Endothelial cell of umbilical vein (primary cell): ENCODE measurements at regions not wholly inside any gene's neighbourhood (a gene's known extent, or its start where the extent isn't known, plus 50 kb on each side); places are given as distances from the start of the nearest gene placed in this dataset.

Experiments used
- BruUV-seq: library from RNA; stranded (reverse); fragments of 400-500 nt; replicated peaks from 2 replicates; lab custom pipeline; 2021; lab: Mats Ljungman, UMichigan
- CTCF ChIA-PET: fragments of 300-600, 350-600 bp; sonication (Branson Sonifier 250); formaldehyde crosslinking; loops from one replicate; lab custom pipeline; 2021; ENCODE audit warnings: antibody characterized with exemption, inconsistent platforms; lab: Charles Lee
- POLR2A ChIA-PET: fragments of 300-600, 350-600 bp; sonication (Branson Sonifier 250); formaldehyde crosslinking; loops from one replicate; lab custom pipeline; 2021; ENCODE audit warnings: antibody characterized with exemption, inconsistent platforms; lab: Charles Lee
- DNase-seq: peaks from one replicate; pipeline ENCODE4 v3.0.0-alpha.2; 2011; ENCODE audit warnings: low read depth, low spot score
- FAIRE-seq: peaks from 2 replicates; lab custom pipeline; 2011; peaks lifted over from hg19 to GRCh38; lab: Jason Lieb, UNC
- H2AFZ ChIP-seq: 2 replicates; pipeline ENCODE4 v1.6.0; 2012; ENCODE audit warnings: low read depth, low read length, control low read depth, inconsistent platforms
- H3K27ac ChIP-seq: 2 replicates; pipeline ENCODE4 v1.5.1; 2011; ENCODE audit warnings: low read depth, mild to moderate bottlenecking, control low read depth, low read length, moderate library complexity; ENCODE audit not compliant: insufficient read depth
- H3K27me3 ChIP-seq, 2 experiments: 2 replicates each; pipeline versions ENCODE4 v1.6.0 to v1.6.1; 2011; ENCODE audit warnings: low read length in 2 of 2, mixed read lengths in 1 of 2; ENCODE audit not compliant: control insufficient read depth in 2 of 2, insufficient read depth in 2 of 2
- H3K36me3 ChIP-seq, 2 experiments: 2 replicates in 1 of 2; 3 replicates in 1 of 2; pipeline ENCODE4 v1.5.1; 2011; ENCODE audit warnings: low read length in 2 of 2, mild to moderate bottlenecking in 1 of 2, moderate library complexity in 1 of 2; ENCODE audit not compliant: control insufficient read depth in 2 of 2, insufficient read depth in 2 of 2; ENCODE audit errors: extremely low read depth in 1 of 2
- H3K4me1 ChIP-seq: 3 replicates; pipeline ENCODE4 v1.5.1; 2011; ENCODE audit warnings: mild to moderate bottlenecking, low read length; ENCODE audit not compliant: control insufficient read depth, insufficient read depth; ENCODE audit errors: extremely low read depth
- H3K4me2 ChIP-seq: 2 replicates; pipeline ENCODE4 v1.6.1; 2011; ENCODE audit warnings: low read length, control low read depth, mixed read lengths; ENCODE audit not compliant: insufficient read depth
- H3K4me3 ChIP-seq, 3 experiments: fragments of 200-600 bp in 1 of 3; sonication (generic), shearing (Covaris generic) in 1 of 3; replicated peaks in 1 of 3; 2 replicates each; pipeline ENCODE4 v1.5.1; 2011 to 2016; ENCODE audit warnings: control low read depth in 3 of 3, low read length in 3 of 3, mild to moderate bottlenecking in 2 of 3, inconsistent platforms in 1 of 3, low read depth in 1 of 3, moderate library complexity in 1 of 3; ENCODE audit not compliant: insufficient read depth in 1 of 3
- H3K79me2 ChIP-seq: 2 replicates; pipeline ENCODE4 v1.6.0; 2012; ENCODE audit warnings: low read length, inconsistent platforms; ENCODE audit not compliant: control insufficient read depth, insufficient read depth
- H3K9ac ChIP-seq: replicated peaks from 2 replicates; pipeline ENCODE3; 2011; ENCODE audit warnings: low read length, control low read depth; ENCODE audit not compliant: insufficient read depth; ENCODE audit errors: extremely low read depth
- H3K9me1 ChIP-seq: replicated peaks from 3 replicates; pipeline ENCODE4 v1.6.0; 2011; ENCODE audit warnings: mild to moderate bottlenecking, low read length; ENCODE audit not compliant: control insufficient read depth, insufficient read depth; ENCODE audit errors: extremely low read depth
- H3K9me3 ChIP-seq: replicated peaks from 2 replicates; pipeline ENCODE4 v1.5.1; 2012; ENCODE audit warnings: low read length, inconsistent platforms; ENCODE audit not compliant: control insufficient read depth, insufficient read depth
- H4K20me1 ChIP-seq: replicated peaks from 2 replicates; pipeline ENCODE3; 2011; ENCODE audit warnings: mild to moderate bottlenecking, low read length; ENCODE audit not compliant: control insufficient read depth, insufficient read depth; ENCODE audit errors: extremely low read depth
- EZH2 ChIP-seq: IDR thresholded peaks from 2 replicates; pipeline ENCODE4 v1.6.1; 2012; ENCODE audit warnings: borderline replicate concordance, low read depth, mild to moderate bottlenecking, moderate library complexity, low read length, inconsistent platforms; ENCODE audit not compliant: severe bottlenecking
- FOS ChIP-seq: IDR thresholded peaks from 2 replicates; pipeline ENCODE4 v1.6.1; 2011; ENCODE audit warnings: mild to moderate bottlenecking, low read length, moderate library complexity, borderline replicate concordance; ENCODE audit not compliant: insufficient read depth
- GATA2 ChIP-seq: IDR thresholded peaks from 2 replicates; pipeline ENCODE4 v1.7.0; 2011; ENCODE audit warnings: low read depth, mild to moderate bottlenecking, moderate library complexity, mixed read lengths, low read length; ENCODE audit not compliant: insufficient read length, insufficient read depth
- JUN ChIP-seq: IDR thresholded peaks from 2 replicates; pipeline ENCODE4 v1.6.1; 2011; ENCODE audit warnings: borderline replicate concordance, low read depth; ENCODE audit not compliant: insufficient read length, insufficient read depth
- MYC ChIP-seq: IDR thresholded peaks from one replicate; pipeline ENCODE4 v1.6.1; 2011; ENCODE audit warnings: mild to moderate bottlenecking, low read depth, low read length
- POLR2A ChIP-seq: IDR thresholded peaks from 2 replicates; pipeline ENCODE4 v1.6.1; 2012; ENCODE audit warnings: low read depth, mild to moderate bottlenecking, control low read depth, low read length
- POLR2AphosphoS5 ChIP-seq: IDR thresholded peaks from 2 replicates; pipeline ENCODE4 v1.6.1; 2012; ENCODE audit warnings: low read depth, mild to moderate bottlenecking, control low read depth, low read length, moderate library complexity; ENCODE audit not compliant: insufficient read depth
- dilution Hi-C: fragments of 300-500 bp; cut with MboI; formaldehyde crosslinking; loops from one replicate; pipeline ENCODE4 v1.15.0; 2019; ENCODE audit warnings: low sequenced_read_pairs; ENCODE audit not compliant: extremely low pct_ligation_motif_present
- intact Hi-C: fragments of 100-400 bp; cut with micrococcal nuclease; formaldehyde crosslinking; loops from one replicate; pipeline ENCODE4 v1.10.0; 2022
- TF ChIP-seq, protein P1 (sequence below): IDR thresholded peaks from 2 replicates; pipeline ENCODE4 v1.6.1; 2011; ENCODE audit not compliant: insufficient read depth, insufficient read length
- TF ChIP-seq, protein P2 (sequence below), 2 donors: IDR thresholded peaks; 1 replicate in 1 of 2; 2 replicates in 1 of 2; pipeline ENCODE4 v1.5.1; 2011; ENCODE audit warnings: low read length in 2 of 2, mild to moderate bottlenecking in 2 of 2, moderate library complexity in 2 of 2, control low read depth in 1 of 2, inconsistent platforms in 1 of 2, low read depth in 1 of 2; ENCODE audit not compliant: insufficient read depth in 1 of 2; ENCODE audit errors: extremely low read depth in 1 of 2

DNA sequence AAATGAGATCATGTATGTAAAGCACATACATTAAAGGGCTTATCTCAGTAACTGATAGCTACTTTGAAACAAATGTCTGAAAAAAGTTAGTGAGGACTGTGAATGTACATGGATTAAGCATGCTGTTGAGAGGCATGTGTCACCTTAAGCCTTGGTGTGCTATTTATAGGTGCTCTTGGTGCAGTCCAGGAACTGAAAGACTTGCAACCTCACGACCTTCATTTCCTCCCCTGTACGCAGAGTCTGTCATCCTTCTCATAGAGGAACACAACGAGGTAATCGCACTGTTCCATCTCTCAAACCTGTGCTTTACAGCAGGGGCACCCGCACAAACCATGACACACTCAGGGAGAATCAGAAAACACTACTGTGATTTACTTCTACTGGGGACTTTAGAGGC, 65.6 kb downstream of the UFM1 start:
- no peak for FAIRE-seq

More for the DNA sequence above, 65.6 kb downstream of the UFM1 start:
- intact Hi-C loops, result no loop called here
- Histone ChIP-seq H3K27me3 (no peaks in the 10 kb centered on the region), H3K9me1 (no peaks in the 10 kb centered on the region), H3K27ac (no peak overlapping the region), H3K9me3 (no peaks in the 10 kb centered on the region), H3K9ac (no peak overlapping the region), H3K4me1 (no peaks in the 10 kb centered on the region), H2AFZ (no peak overlapping the region), H3K4me3 (no peak overlapping the region), H3K36me3 (no peaks in the 10 kb centered on the region), H4K20me1 (no peaks in the 10 kb centered on the region), H3K4me2 (no peak overlapping the region), H3K79me2 (no peaks in the 10 kb centered on the region)
- dilution Hi-C loops, result no loop called here
- no peak for DNase-seq
- ChIA-PET CTCF (no interaction called here), POLR2A (no interaction called here)
- no peak for TF ChIP-seq GATA2
- TF ChIP-seq, protein P1, sequence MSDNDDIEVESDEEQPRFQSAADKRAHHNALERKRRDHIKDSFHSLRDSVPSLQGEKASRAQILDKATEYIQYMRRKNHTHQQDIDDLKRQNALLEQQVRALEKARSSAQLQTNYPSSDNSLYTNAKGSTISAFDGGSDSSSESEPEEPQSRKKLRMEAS, result no peak
- TF ChIP-seq POLR2AphosphoS5, result no peak
- no peak for TF ChIP-seq EZH2
- TF ChIP-seq MYC, result no peak
- TF ChIP-seq, protein P2, sequence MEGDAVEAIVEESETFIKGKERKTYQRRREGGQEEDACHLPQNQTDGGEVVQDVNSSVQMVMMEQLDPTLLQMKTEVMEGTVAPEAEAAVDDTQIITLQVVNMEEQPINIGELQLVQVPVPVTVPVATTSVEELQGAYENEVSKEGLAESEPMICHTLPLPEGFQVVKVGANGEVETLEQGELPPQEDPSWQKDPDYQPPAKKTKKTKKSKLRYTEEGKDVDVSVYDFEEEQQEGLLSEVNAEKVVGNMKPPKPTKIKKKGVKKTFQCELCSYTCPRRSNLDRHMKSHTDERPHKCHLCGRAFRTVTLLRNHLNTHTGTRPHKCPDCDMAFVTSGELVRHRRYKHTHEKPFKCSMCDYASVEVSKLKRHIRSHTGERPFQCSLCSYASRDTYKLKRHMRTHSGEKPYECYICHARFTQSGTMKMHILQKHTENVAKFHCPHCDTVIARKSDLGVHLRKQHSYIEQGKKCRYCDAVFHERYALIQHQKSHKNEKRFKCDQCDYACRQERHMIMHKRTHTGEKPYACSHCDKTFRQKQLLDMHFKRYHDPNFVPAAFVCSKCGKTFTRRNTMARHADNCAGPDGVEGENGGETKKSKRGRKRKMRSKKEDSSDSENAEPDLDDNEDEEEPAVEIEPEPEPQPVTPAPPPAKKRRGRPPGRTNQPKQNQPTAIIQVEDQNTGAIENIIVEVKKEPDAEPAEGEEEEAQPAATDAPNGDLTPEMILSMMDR (IDR thresholded peaks at IDR 0.05; ENCODE audit: extremely low read depth in 1 of 2, insufficient read depth in 1 of 2, low read depth in 1 of 2, low read length in 2 of 2), result no peak
- TF ChIP-seq FOS, result no peak
- TF ChIP-seq POLR2A, result no peak
- no peak for TF ChIP-seq JUN
- no TSS peak for BruUV-seq
